GM18511 (cell line): ENCODE measurements at regions not wholly inside any gene's neighbourhood (a gene's known extent, or its start where the extent isn't known, plus 50 kb on each side); places are given as distances from the start of the nearest gene placed in this dataset.
"Not testable (repeated sequence)": the region's sequence is repeated elsewhere in the genome, so short reads cannot be mapped to it uniquely, and the experiment has no call there.

ENCODE experiments used
- ATAC-seq: cut with Tn5 transposase; IDR thresholded peaks from one replicate; pipeline ENCODE4 v1.9.1; 2021; ENCODE audit warnings: mild to moderate bottlenecking, moderate library complexity; ENCODE audit not compliant: unreplicated experiment

- no peak for ATAC-seq
Observed at GRCh38 chr10:78335691-78336401, 302.2 kb downstream of the RPS24 start.

GRCh38 chr10:78336402-78336791 lies 302.7 kb downstream of the RPS24 start:
- no peak for ATAC-seq

- ATAC-seq = no peak
Observed at GRCh38 chr10:78337016-78337415, 303.4 kb downstream of the RPS24 start.

GRCh38 chr10:78337646-78338391 lies 304.2 kb downstream of the RPS24 start:
- no peak for ATAC-seq

- ATAC-seq = no peak
Observed at GRCh38 chr10:78338717-78339116, 305.1 kb downstream of the RPS24 start.

GRCh38 chr10:78339251-78339650 lies 305.6 kb downstream of the RPS24 start:
- no peak for ATAC-seq

- ATAC-seq = no peak
Observed at GRCh38 chr10:78341953-78342614, 308.4 kb downstream of the RPS24 start.

GRCh38 chr10:78342827-78343653 lies 309.4 kb downstream of the RPS24 start:
- ATAC-seq = no peak

- ATAC-seq = not testable (repeated sequence)
Observed at GRCh38 chr10:78344257-78344656, 310.6 kb downstream of the RPS24 start.

- ATAC-seq = not testable (repeated sequence)
Observed at GRCh38 chr10:78345515-78345914, 311.9 kb downstream of the RPS24 start.

GRCh38 chr10:78346721-78347120 lies 313.1 kb downstream of the RPS24 start:
- no peak for ATAC-seq

GRCh38 chr10:78348411-78349164 lies 314.9 kb downstream of the RPS24 start:
- ATAC-seq = no peak

- no peak for ATAC-seq
Observed at GRCh38 chr10:78349165-78349516, 315.5 kb downstream of the RPS24 start.

GRCh38 chr10:78349911-78350663 lies 316.4 kb downstream of the RPS24 start:
- ATAC-seq = no peak

GRCh38 chr10:78351283-78351682 lies 317.6 kb downstream of the RPS24 start:
- ATAC-seq = no peak

GRCh38 chr10:78351809-78352208 lies 318.1 kb downstream of the RPS24 start:
- ATAC-seq = no peak

GRCh38 chr10:78353636-78354035 lies 320.0 kb downstream of the RPS24 start:
- ATAC-seq = no peak

GRCh38 chr10:78354101-78354500 lies 320.4 kb downstream of the RPS24 start:
- ATAC-seq = no peak

GRCh38 chr10:78356291-78356900 lies 322.7 kb downstream of the RPS24 start:
- ATAC-seq = no peak
